ENCODE measurements at regions not wholly inside any gene's neighbourhood (a gene's known extent, or its start where the extent isn't known, plus 50 kb on each side); places are given as distances from the start of the nearest gene placed in this dataset.

DNA sequence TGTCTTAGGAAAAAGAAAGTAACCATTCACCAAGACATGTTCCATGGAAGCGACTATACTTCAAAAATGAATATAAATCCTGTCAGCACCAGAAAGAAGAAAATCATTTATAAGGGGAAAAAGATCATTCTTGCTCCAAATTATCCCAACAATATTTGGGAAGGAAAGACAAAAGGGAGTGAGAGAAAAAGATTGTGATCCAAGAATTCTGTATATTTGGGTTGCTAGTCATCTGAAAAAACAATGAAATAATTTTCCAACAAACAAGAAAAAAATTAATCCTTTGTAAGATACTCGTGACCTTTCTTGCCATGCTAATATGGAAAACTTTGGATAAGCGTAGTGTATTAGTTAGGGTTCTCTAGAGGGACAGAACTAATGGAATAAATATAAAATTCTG, 163.2 kb upstream of the ZNF32 start:
- TF ChIP-seq ZC3H10 (CRISPR knock-in tag; IDR thresholded peaks at IDR 0.05): no peak
- TF ChIP-seq ISL1 (CRISPR knock-in tag; IDR thresholded peaks at IDR 0.05): no peak
- no peak for TF ChIP-seq ZFP30 (CRISPR knock-in tag; IDR thresholded peaks at IDR 0.05)
- no peak for TF ChIP-seq ZFP3 (CRISPR knock-in tag; IDR thresholded peaks at IDR 0.05)
- no peak for TF ChIP-seq BACH2 (CRISPR knock-in tag; IDR thresholded peaks at IDR 0.05; ENCODE audit: borderline replicate concordance)
- TF ChIP-seq, protein P1, sequence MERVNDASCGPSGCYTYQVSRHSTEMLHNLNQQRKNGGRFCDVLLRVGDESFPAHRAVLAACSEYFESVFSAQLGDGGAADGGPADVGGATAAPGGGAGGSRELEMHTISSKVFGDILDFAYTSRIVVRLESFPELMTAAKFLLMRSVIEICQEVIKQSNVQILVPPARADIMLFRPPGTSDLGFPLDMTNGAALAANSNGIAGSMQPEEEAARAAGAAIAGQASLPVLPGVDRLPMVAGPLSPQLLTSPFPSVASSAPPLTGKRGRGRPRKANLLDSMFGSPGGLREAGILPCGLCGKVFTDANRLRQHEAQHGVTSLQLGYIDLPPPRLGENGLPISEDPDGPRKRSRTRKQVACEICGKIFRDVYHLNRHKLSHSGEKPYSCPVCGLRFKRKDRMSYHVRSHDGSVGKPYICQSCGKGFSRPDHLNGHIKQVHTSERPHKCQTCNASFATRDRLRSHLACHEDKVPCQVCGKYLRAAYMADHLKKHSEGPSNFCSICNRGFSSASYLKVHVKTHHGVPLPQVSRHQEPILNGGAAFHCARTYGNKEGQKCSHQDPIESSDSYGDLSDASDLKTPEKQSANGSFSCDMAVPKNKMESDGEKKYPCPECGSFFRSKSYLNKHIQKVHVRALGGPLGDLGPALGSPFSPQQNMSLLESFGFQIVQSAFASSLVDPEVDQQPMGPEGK (CRISPR knock-in tag; IDR thresholded peaks at IDR 0.05; ENCODE audit: borderline replicate concordance): no peak
- TF ChIP-seq, protein P2, sequence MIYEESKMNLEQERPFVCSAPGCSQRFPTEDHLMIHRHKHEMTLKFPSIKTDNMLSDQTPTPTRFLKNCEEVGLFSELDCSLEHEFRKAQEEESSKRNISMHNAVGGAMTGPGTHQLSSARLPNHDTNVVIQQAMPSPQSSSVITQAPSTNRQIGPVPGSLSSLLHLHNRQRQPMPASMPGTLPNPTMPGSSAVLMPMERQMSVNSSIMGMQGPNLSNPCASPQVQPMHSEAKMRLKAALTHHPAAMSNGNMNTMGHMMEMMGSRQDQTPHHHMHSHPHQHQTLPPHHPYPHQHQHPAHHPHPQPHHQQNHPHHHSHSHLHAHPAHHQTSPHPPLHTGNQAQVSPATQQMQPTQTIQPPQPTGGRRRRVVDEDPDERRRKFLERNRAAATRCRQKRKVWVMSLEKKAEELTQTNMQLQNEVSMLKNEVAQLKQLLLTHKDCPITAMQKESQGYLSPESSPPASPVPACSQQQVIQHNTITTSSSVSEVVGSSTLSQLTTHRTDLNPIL (CRISPR knock-in tag; IDR thresholded peaks at IDR 0.05; ENCODE audit: low read depth): no peak
- TF ChIP-seq ARNTL (CRISPR knock-in tag; IDR thresholded peaks at IDR 0.05; ENCODE audit: borderline replicate concordance, low read depth): no peak
- no peak for TF ChIP-seq ZNF8 (CRISPR knock-in tag; IDR thresholded peaks at IDR 0.05)
- TF ChIP-seq PPARA (CRISPR knock-in tag; IDR thresholded peaks at IDR 0.05; ENCODE audit: borderline replicate concordance): no peak
- TF ChIP-seq OSR1 (CRISPR knock-in tag; IDR thresholded peaks at IDR 0.05): no peak
- TF ChIP-seq, protein P3, sequence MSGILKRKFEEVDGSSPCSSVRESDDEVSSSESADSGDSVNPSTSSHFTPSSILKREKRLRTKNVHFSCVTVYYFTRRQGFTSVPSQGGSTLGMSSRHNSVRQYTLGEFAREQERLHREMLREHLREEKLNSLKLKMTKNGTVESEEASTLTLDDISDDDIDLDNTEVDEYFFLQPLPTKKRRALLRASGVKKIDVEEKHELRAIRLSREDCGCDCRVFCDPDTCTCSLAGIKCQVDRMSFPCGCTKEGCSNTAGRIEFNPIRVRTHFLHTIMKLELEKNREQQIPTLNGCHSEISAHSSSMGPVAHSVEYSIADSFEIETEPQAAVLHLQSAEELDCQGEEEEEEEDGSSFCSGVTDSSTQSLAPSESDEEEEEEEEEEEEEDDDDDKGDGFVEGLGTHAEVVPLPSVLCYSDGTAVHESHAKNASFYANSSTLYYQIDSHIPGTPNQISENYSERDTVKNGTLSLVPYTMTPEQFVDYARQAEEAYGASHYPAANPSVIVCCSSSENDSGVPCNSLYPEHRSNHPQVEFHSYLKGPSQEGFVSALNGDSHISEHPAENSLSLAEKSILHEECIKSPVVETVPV (CRISPR knock-in tag; IDR thresholded peaks at IDR 0.05): no peak
- TF ChIP-seq ZNF70 (CRISPR knock-in tag; IDR thresholded peaks at IDR 0.05): no peak
- no peak for TF ChIP-seq TCF4 (CRISPR knock-in tag; IDR thresholded peaks at IDR 0.05; ENCODE audit: borderline replicate concordance)

Data from SK-N-SH treated with all-trans-retinoic acid at 6 μM for 48 hours (cell line).